ENCODE measurements at regions not wholly inside any gene's neighbourhood (a gene's known extent, or its start where the extent isn't known, plus 50 kb on each side); places are given as distances from the start of the nearest gene placed in this dataset.

DNA sequence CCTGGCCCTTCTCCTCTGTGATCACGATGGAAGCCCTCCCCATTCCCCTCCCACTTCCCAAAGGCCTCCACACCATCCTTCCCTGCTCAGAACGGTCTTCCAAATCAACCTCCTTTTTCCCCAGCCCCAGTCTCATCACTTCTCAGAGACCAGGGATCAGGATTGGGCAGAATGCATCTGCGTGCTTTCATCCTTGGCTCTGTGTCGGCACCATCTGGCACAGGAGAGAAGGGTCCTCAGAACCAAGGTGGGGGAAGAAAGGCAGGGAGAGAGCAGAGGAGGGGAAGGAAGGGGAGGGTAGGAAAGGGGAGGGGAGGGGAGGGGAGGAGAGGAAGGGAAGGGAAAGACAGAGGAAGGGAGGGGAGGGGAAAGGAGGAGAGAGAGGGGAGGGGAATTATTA is 52.4 kb upstream of the FICD start:
- Histone ChIP-seq H3K9me3 (ENCODE audit: low read depth, low read length) (no peaks in the 10 kb centered on the region), H3K27ac (ENCODE audit: low read depth, low read length) (no peak overlapping the region), H3K4me1 (ENCODE audit: insufficient read depth, low read length) (no peaks in the 10 kb centered on the region), H3K79me2 (ENCODE audit: insufficient read depth, low read length) (no peaks in the 10 kb centered on the region), H3K4me3 (ENCODE audit: insufficient read depth, low read length) (no peak overlapping the region), H3K36me3 (ENCODE audit: insufficient read depth, low read length) (no peaks in the 10 kb centered on the region), H3K4me2 (ENCODE audit: insufficient read depth, low read length) (no peak overlapping the region), H4K20me1 (ENCODE audit: insufficient read depth, low read length) (no peaks in the 10 kb centered on the region), H3K27me3 (ENCODE audit: insufficient read depth, low read length) (peaks cover 5% of the 10 kb centered on the region), H2AFZ (ENCODE audit: low read length) (no peak overlapping the region)
- TF ChIP-seq, protein P1, sequence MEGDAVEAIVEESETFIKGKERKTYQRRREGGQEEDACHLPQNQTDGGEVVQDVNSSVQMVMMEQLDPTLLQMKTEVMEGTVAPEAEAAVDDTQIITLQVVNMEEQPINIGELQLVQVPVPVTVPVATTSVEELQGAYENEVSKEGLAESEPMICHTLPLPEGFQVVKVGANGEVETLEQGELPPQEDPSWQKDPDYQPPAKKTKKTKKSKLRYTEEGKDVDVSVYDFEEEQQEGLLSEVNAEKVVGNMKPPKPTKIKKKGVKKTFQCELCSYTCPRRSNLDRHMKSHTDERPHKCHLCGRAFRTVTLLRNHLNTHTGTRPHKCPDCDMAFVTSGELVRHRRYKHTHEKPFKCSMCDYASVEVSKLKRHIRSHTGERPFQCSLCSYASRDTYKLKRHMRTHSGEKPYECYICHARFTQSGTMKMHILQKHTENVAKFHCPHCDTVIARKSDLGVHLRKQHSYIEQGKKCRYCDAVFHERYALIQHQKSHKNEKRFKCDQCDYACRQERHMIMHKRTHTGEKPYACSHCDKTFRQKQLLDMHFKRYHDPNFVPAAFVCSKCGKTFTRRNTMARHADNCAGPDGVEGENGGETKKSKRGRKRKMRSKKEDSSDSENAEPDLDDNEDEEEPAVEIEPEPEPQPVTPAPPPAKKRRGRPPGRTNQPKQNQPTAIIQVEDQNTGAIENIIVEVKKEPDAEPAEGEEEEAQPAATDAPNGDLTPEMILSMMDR (IDR thresholded peaks at IDR 0.05; ENCODE audit: extremely low read depth, low read depth, low read length), result no peak
- DNase-seq (ENCODE audit: insufficient read length, low spot score, missing footprints), result no peak

DNA sequence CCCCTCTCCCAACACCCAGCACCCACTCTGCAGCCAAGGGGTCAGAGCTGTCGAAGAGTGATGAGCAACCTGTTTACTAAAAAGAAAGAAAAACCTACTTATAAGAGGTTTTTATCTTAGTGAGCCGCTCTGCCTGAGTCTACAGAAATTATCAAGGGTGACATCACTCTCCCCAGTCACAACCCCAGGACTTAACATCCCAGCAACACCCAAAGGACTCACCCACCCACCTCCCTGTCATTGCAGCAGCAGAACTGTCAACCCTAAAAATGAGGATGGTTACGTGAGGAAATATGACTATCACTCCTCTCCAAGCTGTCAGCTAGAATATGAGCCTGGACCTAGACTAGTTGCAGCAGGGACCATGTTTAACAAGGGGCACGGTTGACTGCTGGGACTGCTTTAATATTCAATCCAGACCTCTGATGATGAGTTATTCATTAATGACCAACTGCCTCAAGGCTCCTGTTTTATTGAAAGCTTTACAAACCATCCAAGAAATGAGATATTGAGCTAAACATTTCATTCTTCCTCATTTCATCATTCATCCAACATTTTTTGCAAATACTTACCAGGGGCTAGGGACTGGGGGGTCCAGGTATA is 53.9 kb upstream of the FICD start:
- TF ChIP-seq, protein P1 (IDR thresholded peaks at IDR 0.05; ENCODE audit: extremely low read depth, low read depth, low read length), result no peak
- DNase-seq (ENCODE audit: insufficient read length, low spot score, missing footprints), result no peak
- Histone ChIP-seq H3K79me2 (ENCODE audit: insufficient read depth, low read length) (no peaks in the 10 kb centered on the region), H4K20me1 (ENCODE audit: insufficient read depth, low read length) (no peaks in the 10 kb centered on the region), H2AFZ (ENCODE audit: low read length) (no peak overlapping the region), H3K4me1 (ENCODE audit: insufficient read depth, low read length) (no peaks in the 10 kb centered on the region), H3K36me3 (ENCODE audit: insufficient read depth, low read length) (no peaks in the 10 kb centered on the region), H3K4me3 (ENCODE audit: insufficient read depth, low read length) (no peak overlapping the region), H3K27ac (ENCODE audit: low read depth, low read length) (no peak overlapping the region), H3K9me3 (ENCODE audit: low read depth, low read length) (no peaks in the 10 kb centered on the region), H3K4me2 (ENCODE audit: insufficient read depth, low read length) (no peak overlapping the region), H3K27me3 (ENCODE audit: insufficient read depth, low read length) (peaks cover 5% of the 10 kb centered on the region)

DNA sequence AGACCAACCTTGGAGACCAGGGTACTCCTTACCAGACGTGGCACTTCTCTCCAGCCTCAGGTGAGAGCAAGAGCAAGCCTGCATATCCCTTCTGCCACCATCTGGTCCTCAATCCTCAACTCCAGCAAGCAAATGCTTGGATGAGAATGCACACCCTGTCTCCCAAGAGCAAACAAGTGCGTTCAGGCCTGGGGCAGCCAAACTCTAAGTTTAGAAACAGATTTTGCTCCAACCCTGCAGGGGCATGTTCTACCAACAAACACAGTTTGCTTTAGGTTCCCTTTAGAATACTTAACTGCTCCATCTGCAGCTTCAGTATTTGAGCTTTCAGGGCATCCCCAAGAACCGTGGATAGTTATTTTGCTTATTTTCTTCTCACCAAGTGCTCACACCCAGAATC is 55.9 kb upstream of the FICD start:
- Histone ChIP-seq H4K20me1 (ENCODE audit: insufficient read depth, low read length) (no peaks in the 10 kb centered on the region), H3K4me2 (ENCODE audit: insufficient read depth, low read length) (no peak overlapping the region), H3K4me3 (ENCODE audit: insufficient read depth, low read length) (no peak overlapping the region), H3K79me2 (ENCODE audit: insufficient read depth, low read length) (no peaks in the 10 kb centered on the region), H3K27me3 (ENCODE audit: insufficient read depth, low read length) (peaks cover 13% of the 10 kb centered on the region), H3K27ac (ENCODE audit: low read depth, low read length) (no peak overlapping the region), H2AFZ (ENCODE audit: low read length) (no peak overlapping the region), H3K9me3 (ENCODE audit: low read depth, low read length) (no peaks in the 10 kb centered on the region), H3K4me1 (ENCODE audit: insufficient read depth, low read length) (no peaks in the 10 kb centered on the region), H3K36me3 (ENCODE audit: insufficient read depth, low read length) (no peaks in the 10 kb centered on the region)
- TF ChIP-seq, protein P1 (IDR thresholded peaks at IDR 0.05; ENCODE audit: extremely low read depth, low read depth, low read length), result no peak
- no peak for DNase-seq (ENCODE audit: insufficient read length, low spot score, missing footprints)

DNA sequence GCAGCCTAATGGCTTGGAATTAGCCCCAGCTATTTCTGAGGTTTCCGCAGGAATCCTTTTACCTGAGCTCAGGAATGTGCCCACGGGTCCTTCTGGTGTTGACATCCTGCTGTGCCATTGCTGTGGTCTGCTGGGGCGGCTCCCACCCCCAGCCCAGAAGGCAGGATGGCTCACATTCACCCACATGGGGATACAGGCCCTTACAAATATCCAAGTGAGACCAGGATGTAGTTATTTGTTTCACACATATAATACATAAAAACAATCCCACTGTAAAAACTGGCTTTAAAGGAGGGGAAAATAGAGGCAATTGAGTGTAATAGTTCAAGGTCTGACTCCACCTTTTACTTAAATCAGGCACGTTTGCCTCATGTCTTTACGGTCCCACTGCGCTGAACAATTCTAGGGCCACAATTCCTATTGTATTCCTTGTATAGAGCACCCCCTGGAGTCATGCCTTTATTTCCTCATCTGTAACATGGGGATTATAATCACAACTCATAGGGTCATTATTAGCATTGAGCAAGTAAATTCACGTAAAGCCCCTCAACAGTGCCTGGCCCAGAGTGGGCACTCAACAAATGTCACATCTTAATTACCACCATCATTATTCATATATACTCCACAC is 57.2 kb upstream of the FICD start:
- TF ChIP-seq, protein P1 (IDR thresholded peaks at IDR 0.05; ENCODE audit: extremely low read depth, low read depth, low read length), result peak; percentile 19
- H3K27me3 ChIP-seq (ENCODE audit: insufficient read depth, low read length), result peaks cover 20% of the 10 kb centered on the region
- H4K20me1 ChIP-seq (ENCODE audit: insufficient read depth, low read length), result no peaks in the 10 kb centered on the region
- H3K4me3 ChIP-seq (ENCODE audit: insufficient read depth, low read length), result no peak overlapping the region
- H2AFZ ChIP-seq (ENCODE audit: low read length), result no peak overlapping the region
- H3K36me3 ChIP-seq (ENCODE audit: insufficient read depth, low read length), result no peaks in the 10 kb centered on the region
- no peak overlapping the region for H3K4me2 ChIP-seq (ENCODE audit: insufficient read depth, low read length)
- no peaks in the 10 kb centered on the region for H3K79me2 ChIP-seq (ENCODE audit: insufficient read depth, low read length)
- H3K4me1 ChIP-seq (ENCODE audit: insufficient read depth, low read length), result no peaks in the 10 kb centered on the region
- no peak overlapping the region for H3K27ac ChIP-seq (ENCODE audit: low read depth, low read length)
- no peak for DNase-seq (ENCODE audit: insufficient read length, low spot score, missing footprints)
- H3K9me3 ChIP-seq (ENCODE audit: low read depth, low read length), result no peaks in the 10 kb centered on the region

All from osteoblast (primary cell).